Embryonic facial prominence (tissue), 1 donor: ENCODE measurements at regions not wholly inside any gene's neighbourhood (a gene's known extent, or its start where the extent isn't known, plus 50 kb on each side); places are given as distances from the start of the nearest gene placed in this dataset.
"Not testable (repeated sequence)": the region's sequence is repeated elsewhere in the genome, so short reads cannot be mapped to it uniquely, and the experiment has no call there.

ENCODE experiments used
- DNase-seq: peaks from one replicate; pipeline ENCODE4 v3.0.0-alpha.2; 2016; ENCODE audit errors: extremely low spot score

DNA sequence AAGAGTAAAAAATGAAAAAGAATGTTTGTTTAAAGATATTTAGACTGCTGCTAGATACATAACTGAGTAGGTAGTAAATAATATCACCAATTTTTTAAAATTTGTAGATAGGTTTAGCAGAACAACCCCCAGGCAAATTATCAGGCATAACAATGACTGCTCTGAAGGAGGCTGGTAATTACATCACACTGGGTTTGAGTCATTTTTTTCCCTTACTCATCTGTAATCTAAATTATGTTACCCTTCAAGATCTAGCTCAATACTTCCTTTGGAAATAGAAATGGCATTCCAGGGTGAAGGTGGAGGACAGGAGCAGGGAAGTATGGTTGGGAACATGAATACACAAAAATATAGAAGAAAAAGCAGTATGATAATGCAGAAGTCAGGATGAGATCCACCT lies 431.6 kb upstream of the MAOA start:
- no peak for DNase-seq

DNA sequence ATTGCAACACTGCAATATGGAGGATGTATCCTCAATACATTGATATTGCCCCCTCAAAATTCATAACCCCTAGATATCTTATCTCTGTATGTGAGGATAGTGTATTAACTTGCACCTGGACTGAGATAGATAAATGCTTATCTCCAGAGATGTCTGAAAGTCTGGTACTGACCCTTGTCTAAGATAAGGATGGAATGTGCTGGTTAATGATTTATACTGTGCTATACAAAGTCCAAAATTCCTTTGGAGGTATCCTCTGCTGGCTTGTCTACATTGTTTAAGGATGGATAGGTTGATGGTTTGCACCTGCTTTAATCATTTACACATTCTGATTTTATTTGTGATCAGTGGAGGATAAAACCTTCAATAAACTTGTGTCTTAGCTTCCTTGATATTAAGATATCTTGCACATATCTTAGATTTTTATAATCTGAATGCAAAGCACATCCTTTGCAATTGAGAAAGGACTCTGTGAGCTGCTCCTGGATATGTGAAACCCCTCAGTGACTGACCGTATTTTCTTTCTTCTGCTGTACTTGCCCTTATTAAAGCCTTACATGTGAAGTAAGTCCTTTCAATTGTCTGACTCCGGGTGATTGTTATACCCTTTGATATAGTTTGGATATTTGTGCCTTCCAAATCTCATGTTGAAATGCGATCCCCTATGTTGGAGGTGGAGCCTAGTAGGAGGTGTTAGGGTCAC lies 430.3 kb upstream of the MAOA start:
- DNase-seq = no peak

GRCh38 chrX:43238461-43238945 lies 417.6 kb upstream of the MAOA start:
- peak; percentile 13 for DNase-seq

DNA sequence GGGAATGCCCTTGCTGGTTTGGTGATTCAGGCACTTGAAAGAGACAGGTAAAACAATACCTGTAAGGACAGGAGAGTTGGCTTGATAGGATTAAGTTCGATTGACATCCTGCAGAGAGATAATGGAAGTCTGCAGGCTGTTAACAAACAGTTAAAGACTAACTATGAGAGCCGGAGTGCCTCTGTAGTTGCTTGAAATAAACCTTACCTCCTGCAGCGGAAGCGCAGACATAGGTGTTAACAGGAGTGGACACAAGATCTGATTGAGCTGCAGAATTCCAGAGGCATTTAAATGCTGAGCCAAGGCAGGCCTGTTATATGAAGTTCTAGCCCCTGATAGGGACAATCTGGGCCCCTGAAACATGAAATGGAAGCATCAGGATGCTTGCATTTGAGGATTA lies 416.7 kb upstream of the MAOA start:
- no peak for DNase-seq

DNA sequence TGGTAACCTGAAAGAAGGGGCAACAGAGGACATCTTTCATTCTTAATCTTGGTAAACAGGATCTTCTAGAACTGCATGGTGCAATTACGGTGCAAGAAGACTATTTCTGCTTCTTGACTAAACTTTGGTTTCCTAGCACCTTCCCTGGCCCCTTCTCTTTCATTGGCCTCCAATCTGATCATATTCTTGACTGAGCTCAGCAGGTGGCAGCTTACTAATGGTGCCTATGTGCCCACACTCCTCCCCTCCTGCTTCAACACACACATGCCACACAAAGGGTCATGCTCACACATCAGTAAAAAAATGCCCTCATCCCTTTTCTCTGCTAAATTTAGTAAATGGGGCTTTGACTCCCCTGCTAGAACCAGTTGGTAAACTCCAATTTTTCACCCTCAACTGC lies 400.5 kb upstream of the MAOA start:
- DNase-seq = no peak

- no peak for DNase-seq
Measured at GRCh38 chrX:43266487-43266886, 389.6 kb upstream of the MAOA start.

DNA sequence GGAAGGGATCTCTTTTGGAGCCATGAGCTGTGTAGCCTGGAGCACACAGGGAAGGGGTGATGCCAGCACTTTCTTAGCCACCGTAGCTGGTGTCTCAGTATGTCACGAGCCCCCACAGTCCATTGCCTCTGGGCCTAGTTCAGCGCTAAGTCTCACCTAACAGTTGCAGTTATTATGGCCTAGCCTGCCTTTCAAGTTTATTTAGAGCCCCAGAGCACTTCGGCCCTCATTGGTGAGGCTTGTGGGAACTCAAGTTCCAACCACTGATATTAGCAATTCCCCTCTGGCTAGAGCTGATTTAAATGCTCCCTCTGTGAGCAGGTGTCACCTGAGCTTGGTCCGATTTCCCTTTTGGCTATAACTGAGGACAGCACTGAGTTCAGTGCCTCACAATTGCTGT lies 388.4 kb upstream of the MAOA start:
- DNase-seq = no peak

DNA sequence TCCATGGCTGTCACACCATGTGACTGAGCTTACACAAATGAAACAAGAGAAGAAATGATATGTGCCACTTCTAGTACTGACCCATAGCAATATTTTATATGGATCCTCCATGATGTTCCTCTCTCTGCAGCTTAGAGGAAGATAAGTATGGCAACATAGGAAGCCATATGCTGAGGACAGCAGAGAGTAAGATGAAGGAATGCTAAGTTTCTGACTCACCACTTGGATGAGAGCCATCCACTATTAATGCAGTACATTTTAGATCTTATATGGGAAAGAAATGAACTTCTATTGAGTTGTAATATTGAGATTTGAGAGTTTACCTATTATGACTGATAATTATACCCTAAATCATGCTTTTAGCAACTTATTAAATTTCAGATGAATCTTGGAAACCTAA lies 386.9 kb upstream of the MAOA start:
- no peak for DNase-seq

- no peak for DNase-seq
Measured at GRCh38 chrX:43277879-43278278, 378.2 kb upstream of the MAOA start.

DNA sequence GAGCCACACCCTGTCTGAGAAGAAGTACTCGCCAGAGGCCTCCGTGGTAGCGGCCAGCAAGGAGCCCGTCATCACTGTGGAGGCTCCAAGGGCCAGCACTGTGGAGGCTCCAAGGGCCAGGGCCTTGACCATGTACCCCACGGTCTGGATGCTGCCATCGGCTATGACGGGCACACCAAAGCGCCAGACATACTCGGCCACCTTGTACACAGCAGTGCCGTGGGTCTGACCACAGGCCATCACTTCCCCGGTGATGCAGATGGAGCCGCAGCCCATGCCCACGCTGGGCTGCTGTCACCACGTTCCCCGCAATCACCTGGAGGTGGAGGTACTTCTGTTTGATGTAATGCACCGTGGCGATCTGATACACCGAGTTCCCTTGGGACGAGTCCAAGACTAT lies 377.7 kb upstream of the MAOA start:
- no peak for DNase-seq

DNA sequence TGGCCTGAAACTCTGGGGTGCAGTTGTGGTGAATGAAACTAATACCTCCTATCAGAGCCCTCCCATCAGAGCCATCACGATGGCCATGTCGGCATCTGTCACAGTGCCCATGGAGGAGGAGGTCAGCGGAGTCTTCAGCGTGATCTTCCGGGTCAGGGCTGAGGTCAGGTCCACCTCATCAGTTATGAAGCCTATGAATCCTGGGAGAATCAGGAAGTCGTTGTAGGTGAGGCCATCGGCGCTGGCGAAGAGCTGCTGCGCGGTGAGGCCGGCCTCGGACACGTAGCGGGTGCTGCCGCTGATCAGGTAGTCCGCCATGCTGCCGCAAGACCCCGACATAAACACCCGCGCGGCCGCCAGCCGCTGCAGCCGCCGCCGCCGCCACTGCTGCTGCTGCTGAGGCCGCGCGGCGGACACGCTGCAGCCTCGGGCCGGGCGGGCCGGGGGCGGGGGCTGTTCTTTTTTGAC lies 376.7 kb upstream of the MAOA start:
- no peak for DNase-seq

- no peak for DNase-seq
Measured at GRCh38 chrX:43283187-43283586, 372.9 kb upstream of the MAOA start.

GRCh38 chrX:43311625-43312024 lies 344.5 kb upstream of the MAOA start:
- DNase-seq = not testable (repeated sequence)

DNA sequence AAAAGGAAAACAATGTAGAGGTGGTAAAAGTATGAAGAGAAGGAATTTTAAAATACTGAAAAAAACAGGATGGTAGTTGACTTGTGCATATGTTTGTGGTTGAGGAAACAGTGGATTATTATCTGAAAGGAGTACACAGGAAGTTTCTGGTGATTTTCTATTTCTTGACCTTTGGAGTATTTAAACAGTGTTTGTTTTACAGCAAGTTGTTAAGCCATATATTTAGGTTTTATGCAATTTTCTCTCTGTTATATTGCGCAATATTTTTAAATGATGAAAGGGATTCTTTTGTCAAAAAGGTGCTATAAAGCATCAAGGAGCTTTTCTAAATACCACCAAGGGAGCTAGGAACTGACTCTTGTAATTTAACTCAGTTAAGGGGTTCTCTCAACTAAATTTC lies 343.1 kb upstream of the MAOA start:
- DNase-seq = no peak

DNA sequence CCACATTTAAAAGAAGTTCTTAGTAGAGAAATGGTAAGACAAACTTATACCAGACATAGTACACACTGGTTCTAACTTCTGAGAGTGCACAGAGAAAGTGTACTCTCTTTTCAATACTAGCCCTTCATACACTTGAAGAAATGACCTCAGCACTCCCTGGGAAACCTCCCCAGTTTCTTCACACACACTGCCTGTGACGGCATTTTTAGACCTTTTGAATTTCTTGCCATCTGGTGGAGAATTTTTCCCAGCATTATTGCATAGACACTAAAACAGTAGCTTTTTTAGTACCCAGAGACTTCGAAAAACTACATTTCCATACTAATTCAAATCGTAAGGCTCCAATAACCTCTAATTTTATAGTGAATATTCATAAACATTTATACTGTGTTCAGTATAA lies 341.6 kb upstream of the MAOA start:
- no peak for DNase-seq

- no peak for DNase-seq
Measured at GRCh38 chrX:43315622-43316021, 340.5 kb upstream of the MAOA start.

DNA sequence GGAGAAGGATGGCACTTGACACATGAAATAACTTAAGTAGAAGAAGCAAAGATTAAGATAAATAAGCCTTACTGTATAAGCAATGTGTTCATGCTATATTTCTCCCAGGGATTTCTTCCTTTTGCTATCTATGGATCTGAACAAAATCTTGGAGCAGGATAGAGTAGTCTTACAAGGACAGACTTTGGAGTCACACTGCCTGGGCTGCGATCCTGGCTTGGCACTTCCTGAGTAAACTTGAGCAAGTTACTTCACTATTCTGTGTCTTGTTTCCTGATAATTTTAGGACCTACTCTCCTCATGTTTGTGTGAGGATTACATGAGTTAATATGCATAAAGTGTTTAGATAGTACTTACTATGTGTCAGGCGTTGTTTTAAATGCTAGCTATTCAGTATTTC lies 340.0 kb upstream of the MAOA start:
- no peak for DNase-seq

- no peak for DNase-seq
Measured at GRCh38 chrX:43317378-43317777, 338.7 kb upstream of the MAOA start.

GRCh38 chrX:43328358-43328946 lies 327.6 kb upstream of the MAOA start:
- DNase-seq = no peak

GRCh38 chrX:43333543-43333942 lies 322.6 kb upstream of the MAOA start:
- DNase-seq = no peak

DNA sequence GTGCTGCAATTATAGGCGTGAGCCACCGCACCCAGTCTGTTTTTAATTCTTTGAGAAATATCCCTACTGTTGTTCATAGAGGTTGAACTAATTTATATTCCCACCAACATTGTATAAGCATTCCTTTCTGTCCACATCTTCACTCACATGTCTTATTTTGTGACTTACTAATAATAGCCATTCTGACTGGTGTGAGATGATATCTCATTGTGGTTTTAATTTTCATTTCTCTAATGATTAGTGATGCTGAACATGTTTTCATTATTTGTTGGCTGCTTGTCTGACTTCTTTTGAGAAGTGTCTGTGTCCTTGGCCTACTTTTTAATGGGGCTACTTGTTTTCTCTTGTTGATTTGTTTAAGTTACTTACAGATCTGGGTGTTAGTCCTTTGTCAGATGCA lies 310.9 kb upstream of the MAOA start:
- DNase-seq = no peak

DNA sequence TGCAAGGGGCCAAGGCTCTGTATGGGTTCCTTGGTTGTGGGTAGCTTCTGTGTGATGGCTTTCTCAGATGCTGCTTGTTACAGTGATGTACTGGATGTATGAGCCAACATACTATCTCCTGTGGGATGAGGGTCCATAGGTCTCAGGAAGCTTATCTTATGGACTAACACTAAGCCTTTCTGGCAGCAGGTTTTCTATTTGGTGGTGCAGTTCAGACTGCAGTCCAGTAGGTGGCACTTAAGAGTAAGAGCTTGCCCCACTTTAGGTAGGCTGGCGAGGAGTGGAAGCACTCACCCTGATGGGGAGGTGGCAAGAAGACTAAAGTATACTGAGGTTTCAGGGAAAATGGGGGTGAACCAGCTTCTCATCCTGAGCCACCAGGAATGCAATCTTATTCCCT lies 306.7 kb upstream of the MAOA start:
- DNase-seq = no peak

DNA sequence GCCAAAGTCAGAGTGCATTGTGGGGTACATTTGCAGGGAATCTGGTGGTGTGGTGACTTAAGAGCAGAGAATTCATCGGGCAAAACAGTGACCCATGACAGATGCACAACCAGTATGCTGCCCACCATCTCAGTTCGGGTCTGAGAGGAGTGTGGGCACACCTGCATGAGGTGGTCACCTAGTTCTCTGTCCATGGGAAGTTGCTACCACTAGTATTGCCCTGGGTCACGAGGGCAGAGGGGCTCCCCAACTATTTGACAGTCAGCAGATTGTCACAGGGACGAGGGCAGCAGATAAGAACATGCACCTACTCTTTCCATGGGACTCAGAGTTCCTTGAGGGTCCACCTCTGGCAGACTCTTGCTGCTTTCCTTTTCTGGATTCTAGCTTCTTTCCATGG lies 305.2 kb upstream of the MAOA start:
- DNase-seq = no peak

- no peak for DNase-seq
Measured at GRCh38 chrX:43357741-43358140, 298.4 kb upstream of the MAOA start.
